Naive thymus-derived CD8-positive, alpha-beta T cell (primary cell): ENCODE measurements at regions not wholly inside any gene's neighbourhood (a gene's known extent, or its start where the extent isn't known, plus 50 kb on each side); places are given as distances from the start of the nearest gene placed in this dataset.
A peak's percentile ranks its signal among the peaks of the same experiment; 100 is the strongest.

Experiments used
- ATAC-seq, 2 donors: fragments of 150-1000 bp; cut with Tn5 transposase in 1 of 2; sonication (Bioruptor Pico), chemical (Tn5 transposase) in 1 of 2; 1 replicate in 1 of 2; 2 replicates in 1 of 2; pipeline ENCODE4 v1.10.0; 2021; ENCODE audit warnings: mild to moderate bottlenecking in 2 of 2, moderate library complexity in 2 of 2
- POLR2A ChIA-PET: fragments of 350-600 bp; sonication (Branson Sonifier 250); formaldehyde crosslinking; loops from one replicate; lab custom pipeline; 2021; ENCODE audit warnings: antibody characterized with exemption; lab: Charles Lee
- DNase-seq, 10 donors: peaks; one replicate each; pipeline versions ENCODE4 v3.0.0 to v3.0.0-alpha.2; 2020 to 2022
- H3K27ac Mint-ChIP-seq, 10 donors: one replicate each; pipeline ENCODE4 v1.8.0; 2020 to 2022; ENCODE audit warnings: mild to moderate bottlenecking in 10 of 10, mixed read lengths in 10 of 10, moderate library complexity in 4 of 10, inconsistent platforms in 1 of 10
- H3K27me3 Mint-ChIP-seq, 5 donors: one replicate each; pipeline ENCODE4 v1.8.0; 2021 to 2022; ENCODE audit warnings: mixed read lengths in 5 of 5
- H3K36me3 Mint-ChIP-seq, 3 donors: one replicate each; pipeline ENCODE4 v1.8.0; 2020 to 2022; ENCODE audit warnings: mixed read lengths in 3 of 3, mild to moderate bottlenecking in 2 of 3, inconsistent platforms in 1 of 3
- H3K4me1 Mint-ChIP-seq, 4 donors: one replicate each; pipeline ENCODE4 v1.8.0; 2021 to 2022; ENCODE audit warnings: mixed read lengths in 4 of 4
- H3K4me3 Mint-ChIP-seq, 10 donors: one replicate each; pipeline ENCODE4 v1.8.0; 2020 to 2022; ENCODE audit warnings: mild to moderate bottlenecking in 10 of 10, mixed read lengths in 10 of 10, moderate library complexity in 6 of 10, inconsistent platforms in 1 of 10
- H3K9me3 Mint-ChIP-seq, 9 donors: one replicate each; pipeline ENCODE4 v1.8.0; 2020 to 2022; ENCODE audit warnings: mixed read lengths in 9 of 9, mild to moderate bottlenecking in 3 of 9, inconsistent platforms in 1 of 9, moderate library complexity in 1 of 9

- POLR2A ChIA-PET = no interaction called here
- no peaks in the 10 kb centered on the region for H3K9me3 Mint-ChIP-seq
- peak overlapping the region in 1 of 10 donors; percentile 4 for H3K27ac Mint-ChIP-seq
- ATAC-seq (no peak), DNase-seq (no peak)
- H3K36me3 Mint-ChIP-seq = no peaks in the 10 kb centered on the region
- H3K4me3 Mint-ChIP-seq = no peak overlapping the region
- H3K4me1 Mint-ChIP-seq = peaks cover 0 to 12% (median 2%) of the 10 kb centered on the region in 4 donors
- H3K27me3 Mint-ChIP-seq = peaks cover 0 to 12% (median 0%) of the 10 kb centered on the region in 5 donors
Measured at GRCh38 chr3:35966629-35967464, 327.5 kb downstream of the ARPP21 start.

- Mint-ChIP-seq H3K9me3 (no peaks in the 10 kb centered on the region), H3K36me3 (no peaks in the 10 kb centered on the region), H3K27ac (peak overlapping the region in 1 of 10 donors; percentile 4), H3K27me3 (peaks cover 0 to 15% (median 2%) of the 10 kb centered on the region in 5 donors), H3K4me3 (no peak overlapping the region), H3K4me1 (peaks cover 0 to 12% (median 2%) of the 10 kb centered on the region in 4 donors)
- POLR2A ChIA-PET = no interaction called here
- DNase-seq (no peak), ATAC-seq (no peak)
Measured at GRCh38 chr3:35968043-35968622, 328.8 kb downstream of the ARPP21 start.

- Mint-ChIP-seq H3K27me3 (peaks cover 0 to 15% (median 2%) of the 10 kb centered on the region in 5 donors), H3K4me3 (peak overlapping the region in 2 of 10 donors; percentile 4 to 43), H3K27ac (peak overlapping the region in 1 of 10 donors; percentile 5), H3K9me3 (no peaks in the 10 kb centered on the region), H3K36me3 (no peaks in the 10 kb centered on the region), H3K4me1 (peaks cover 0 to 12% (median 2%) of the 10 kb centered on the region in 4 donors)
- DNase-seq (no peak), ATAC-seq (no peak)
- POLR2A ChIA-PET = no interaction called here
Measured at GRCh38 chr3:35969406-35969805, 330.1 kb downstream of the ARPP21 start.

- no peaks in the 10 kb centered on the region for H3K36me3 Mint-ChIP-seq
- H3K4me1 Mint-ChIP-seq = peaks cover 0 to 12% (median 2%) of the 10 kb centered on the region in 4 donors
- no peaks in the 10 kb centered on the region for H3K9me3 Mint-ChIP-seq
- no peak overlapping the region for H3K27ac Mint-ChIP-seq
- ATAC-seq = no peak
- H3K4me3 Mint-ChIP-seq = no peak overlapping the region
- no peak for DNase-seq
- POLR2A ChIA-PET = no interaction called here
- peaks cover 0 to 15% (median 1%) of the 10 kb centered on the region in 5 donors for H3K27me3 Mint-ChIP-seq
Measured at GRCh38 chr3:35970793-35971192, 331.5 kb downstream of the ARPP21 start.

- Mint-ChIP-seq H3K4me3 (no peak overlapping the region), H3K9me3 (no peaks in the 10 kb centered on the region), H3K27me3 (peaks cover 0 to 15% (median 0%) of the 10 kb centered on the region in 5 donors), H3K36me3 (no peaks in the 10 kb centered on the region), H3K4me1 (peaks cover 0 to 12% (median 2%) of the 10 kb centered on the region in 4 donors), H3K27ac (no peak overlapping the region)
- POLR2A ChIA-PET = no interaction called here
- DNase-seq (no peak), ATAC-seq (no peak)
Measured at GRCh38 chr3:35971686-35972085, 332.4 kb downstream of the ARPP21 start.

- Mint-ChIP-seq H3K27ac (no peak overlapping the region), H3K27me3 (peaks cover 0 to 15% (median 0%) of the 10 kb centered on the region in 5 donors), H3K4me3 (no peak overlapping the region), H3K9me3 (no peaks in the 10 kb centered on the region), H3K4me1 (peaks cover 0 to 2% (median 1%) of the 10 kb centered on the region in 4 donors), H3K36me3 (no peaks in the 10 kb centered on the region)
- POLR2A ChIA-PET = no interaction called here
- DNase-seq (no peak), ATAC-seq (no peak)
Measured at GRCh38 chr3:35974872-35975271, 335.5 kb downstream of the ARPP21 start.

- DNase-seq = no peak
- H3K27ac Mint-ChIP-seq = no peak overlapping the region
- no peak overlapping the region for H3K4me3 Mint-ChIP-seq
- POLR2A ChIA-PET = no interaction called here
- peaks cover 0 to 3% (median 0%) of the 10 kb centered on the region in 5 donors for H3K27me3 Mint-ChIP-seq
- ATAC-seq = no peak
- no peaks in the 10 kb centered on the region for H3K9me3 Mint-ChIP-seq
- no peaks in the 10 kb centered on the region for H3K4me1 Mint-ChIP-seq
- no peaks in the 10 kb centered on the region for H3K36me3 Mint-ChIP-seq
Measured at GRCh38 chr3:35986161-35986560, 346.8 kb downstream of the ARPP21 start.

- DNase-seq = no peak
- H3K36me3 Mint-ChIP-seq = no peaks in the 10 kb centered on the region
Measured at GRCh38 chr3:35987386-35987785, 348.1 kb downstream of the ARPP21 start.

GRCh38 chr3:35992041-35992440, 352.7 kb downstream of the ARPP21 start:
- peaks cover 0 to 15% (median 5%) of the 10 kb centered on the region in 9 donors for H3K9me3 Mint-ChIP-seq
- no peak overlapping the region for H3K27ac Mint-ChIP-seq
- peaks cover 0 to 3% (median 0%) of the 10 kb centered on the region in 5 donors for H3K27me3 Mint-ChIP-seq
- no peaks in the 10 kb centered on the region for H3K4me1 Mint-ChIP-seq
- no peak for ATAC-seq
- H3K36me3 Mint-ChIP-seq = no peaks in the 10 kb centered on the region
- POLR2A ChIA-PET = no interaction called here
- DNase-seq = no peak
- H3K4me3 Mint-ChIP-seq = no peak overlapping the region

More at GRCh38 chr3:35987386-35987785, 348.1 kb downstream of the ARPP21 start:
- POLR2A ChIA-PET = no interaction called here
- ATAC-seq = no peak
- no peak overlapping the region for H3K4me3 Mint-ChIP-seq
- H3K9me3 Mint-ChIP-seq = no peaks in the 10 kb centered on the region
- no peak overlapping the region for H3K27ac Mint-ChIP-seq
- H3K27me3 Mint-ChIP-seq = peaks cover 0 to 3% (median 0%) of the 10 kb centered on the region in 5 donors
- no peaks in the 10 kb centered on the region for H3K4me1 Mint-ChIP-seq

GRCh38 chr3:36011791-36012190, 368.5 kb upstream of the STAC start:
- Mint-ChIP-seq H3K27me3 (no peaks in the 10 kb centered on the region), H3K4me3 (no peak overlapping the region), H3K36me3 (peaks cover 0 to 5% (median 0%) of the 10 kb centered on the region in 3 donors), H3K27ac (no peak overlapping the region), H3K9me3 (peaks cover 0 to 24% (median 10%) of the 10 kb centered on the region in 9 donors), H3K4me1 (no peaks in the 10 kb centered on the region)
- DNase-seq (no peak), ATAC-seq (no peak)
- POLR2A ChIA-PET = no interaction called here

GRCh38 chr3:36013425-36013824, 366.9 kb upstream of the STAC start:
- no peaks in the 10 kb centered on the region for H3K27me3 Mint-ChIP-seq
- no peak for ATAC-seq
- no peak overlapping the region for H3K27ac Mint-ChIP-seq

GRCh38 chr3:36025232-36025631, 355.1 kb upstream of the STAC start:
- POLR2A ChIA-PET = no interaction called here
- Mint-ChIP-seq H3K27me3 (peaks cover 0 to 1% (median 0%) of the 10 kb centered on the region in 5 donors), H3K27ac (no peak overlapping the region), H3K4me3 (no peak overlapping the region), H3K4me1 (no peaks in the 10 kb centered on the region), H3K9me3 (peaks cover 0 to 38% (median 9%) of the 10 kb centered on the region in 9 donors), H3K36me3 (peaks cover 0 to 10% (median 0%) of the 10 kb centered on the region in 3 donors)
- no peak for ATAC-seq
- no peak for DNase-seq

More at GRCh38 chr3:36013425-36013824, 366.9 kb upstream of the STAC start:
- POLR2A ChIA-PET = no interaction called here
- Mint-ChIP-seq H3K36me3 (peaks cover 0 to 5% (median 0%) of the 10 kb centered on the region in 3 donors), H3K4me3 (no peak overlapping the region), H3K9me3 (peaks cover 0 to 17% (median 4%) of the 10 kb centered on the region in 9 donors), H3K4me1 (no peaks in the 10 kb centered on the region)
- no peak for DNase-seq
